H9 (cell line): ENCODE measurements at regions not wholly inside any gene's neighbourhood (a gene's known extent, or its start where the extent isn't known, plus 50 kb on each side); places are given as distances from the start of the nearest gene placed in this dataset.

Experiments
- DNase-seq: peaks from one replicate; pipeline ENCODE4 v3.0.0-alpha.2; 2017
- H2AFZ ChIP-seq: one replicate; pipeline ENCODE4 v1.6.1; 2013; ENCODE audit warnings: mild to moderate bottlenecking, low read length, control low read depth, moderate library complexity
- H2AK5ac ChIP-seq: 2 replicates; pipeline ENCODE4 v1.6.1; 2013; ENCODE audit warnings: low read length, control low read depth, mixed read lengths; ENCODE audit not compliant: insufficient read length
- H2BK120ac ChIP-seq: one replicate; pipeline ENCODE4 v1.6.1; 2013; ENCODE audit warnings: low read depth, mild to moderate bottlenecking, low read length, control low read depth, inconsistent platforms; ENCODE audit not compliant: poor library complexity, severe bottlenecking
- H2BK12ac ChIP-seq: 2 replicates; pipeline ENCODE4 v1.6.1; 2013; ENCODE audit warnings: low read length, control low read depth, mixed read lengths, low read depth; ENCODE audit not compliant: insufficient read length
- H2BK15ac ChIP-seq: 2 replicates; pipeline ENCODE4 v1.6.1; 2013; ENCODE audit warnings: low read depth, low read length, control low read depth
- H2BK20ac ChIP-seq: one replicate; pipeline ENCODE4 v1.6.1; 2013; ENCODE audit warnings: low read depth, mild to moderate bottlenecking, low read length, control low read depth, inconsistent platforms; ENCODE audit not compliant: poor library complexity, severe bottlenecking
- H2BK5ac ChIP-seq: 2 replicates; pipeline ENCODE4 v1.6.1; 2013; ENCODE audit warnings: low read length, control low read depth, mixed read lengths; ENCODE audit not compliant: insufficient read length
- H3K14ac ChIP-seq: 2 replicates; pipeline ENCODE4 v1.6.1; 2013; ENCODE audit warnings: low read length, control low read depth; ENCODE audit not compliant: insufficient read depth
- H3K18ac ChIP-seq: 2 replicates; pipeline ENCODE4 v1.6.1; 2013; ENCODE audit warnings: low read depth, mild to moderate bottlenecking, mixed read lengths, low read length, control low read depth; ENCODE audit not compliant: insufficient read length
- H3K23ac ChIP-seq: 2 replicates; pipeline ENCODE4 v1.6.1; 2013; ENCODE audit warnings: low read length, control low read depth, mixed read lengths, low read depth; ENCODE audit not compliant: insufficient read length
- H3K23me2 ChIP-seq: 2 replicates; pipeline ENCODE4 v1.6.1; 2013; ENCODE audit warnings: low read depth, mild to moderate bottlenecking, mixed read lengths, low read length, control low read depth; ENCODE audit not compliant: insufficient read length, poor library complexity, severe bottlenecking
- H3K27ac ChIP-seq: 2 replicates; pipeline ENCODE4 v1.5.1; 2013; ENCODE audit warnings: low read length, control low read depth, mixed read lengths, low read depth; ENCODE audit not compliant: insufficient read length
- H3K27me3 ChIP-seq: 2 replicates; pipeline ENCODE4 v1.6.1; 2013; ENCODE audit warnings: low read length, control low read depth, inconsistent platforms; ENCODE audit not compliant: insufficient read depth
- H3K4ac ChIP-seq: 2 replicates; pipeline ENCODE4 v1.6.1; 2013; ENCODE audit warnings: low read depth, mild to moderate bottlenecking, control low read depth, inconsistent platforms, low read length, moderate library complexity
- H3K4me1 ChIP-seq: 2 replicates; pipeline ENCODE4 v1.6.1; 2013; ENCODE audit warnings: low read length, control low read depth, inconsistent platforms; ENCODE audit not compliant: insufficient read depth
- H3K4me2 ChIP-seq: 2 replicates; pipeline ENCODE4 v1.6.1; 2013; ENCODE audit warnings: low read length, control low read depth, mixed read lengths; ENCODE audit not compliant: insufficient read length, insufficient read depth
- H3K56ac ChIP-seq: 2 replicates; pipeline ENCODE4 v1.6.1; 2013; ENCODE audit warnings: low read depth, mild to moderate bottlenecking, mixed read lengths, low read length, control low read depth; ENCODE audit not compliant: insufficient read length
- H3K79me1 ChIP-seq: 2 replicates; pipeline ENCODE4 v1.6.1; 2013; ENCODE audit warnings: low read depth, mild to moderate bottlenecking, moderate library complexity, low read length, control low read depth, inconsistent platforms; ENCODE audit not compliant: insufficient read depth, poor library complexity, severe bottlenecking
- H3K79me2 ChIP-seq: 2 replicates; pipeline ENCODE4 v1.6.1; 2013; ENCODE audit warnings: low read length, control low read depth, inconsistent platforms; ENCODE audit not compliant: insufficient read depth
- H3K9ac ChIP-seq: 2 replicates; pipeline ENCODE4 v1.6.1; 2013; ENCODE audit warnings: low read length, control low read depth, mixed read lengths; ENCODE audit not compliant: insufficient read length; ENCODE audit errors: extremely low read depth
- H3K9me3 ChIP-seq: one replicate; pipeline ENCODE4 v1.6.1; 2013; ENCODE audit warnings: low read depth, low read length, inconsistent platforms; ENCODE audit not compliant: control insufficient read depth
- H3T11ph ChIP-seq: one replicate; pipeline ENCODE4 v1.6.1; 2013; ENCODE audit warnings: mild to moderate bottlenecking, low read length, control low read depth, inconsistent platforms
- H4K20me1 ChIP-seq: one replicate; pipeline ENCODE4 v1.6.1; 2013; ENCODE audit not compliant: control insufficient read depth, insufficient read length, insufficient read depth
- H4K5ac ChIP-seq: 2 replicates; pipeline ENCODE4 v1.6.1; 2013; ENCODE audit warnings: low read depth, mild to moderate bottlenecking, mixed read lengths, low read length, control low read depth; ENCODE audit not compliant: insufficient read length
- H4K8ac ChIP-seq: replicated peaks from 2 replicates; pipeline ENCODE4 v1.6.1; 2013; ENCODE audit warnings: low read length, control low read depth, mixed read lengths, low read depth; ENCODE audit not compliant: insufficient read length
- H4K91ac ChIP-seq: 2 replicates; pipeline ENCODE4 v1.6.1; 2013; ENCODE audit warnings: low read depth, mild to moderate bottlenecking, moderate library complexity, mixed read lengths, low read length, control low read depth; ENCODE audit not compliant: insufficient read length
- H3K27ac Mint-ChIP-seq, 3 experiments: 2 replicates in 2 of 3; 3 replicates in 1 of 3; pipeline ENCODE4 v1.8.0; 2020 to 2021; ENCODE audit warnings: mixed read lengths in 3 of 3, mild to moderate bottlenecking in 1 of 3, moderate library complexity in 1 of 3
- H3K27me3 Mint-ChIP-seq: 2 replicates; pipeline ENCODE4 v1.8.0; 2021; ENCODE audit warnings: low read depth, mild to moderate bottlenecking, moderate library complexity, mixed read lengths
- H3K36me3 Mint-ChIP-seq, 3 experiments: 2 replicates in 2 of 3; 3 replicates in 1 of 3; pipeline ENCODE4 v1.8.0; 2020 to 2021; ENCODE audit warnings: low read depth in 3 of 3, mixed read lengths in 3 of 3; ENCODE audit not compliant: insufficient read depth in 1 of 3
- H3K4me1 Mint-ChIP-seq, 2 experiments: 2 replicates each; pipeline ENCODE4 v1.8.0; 2020; ENCODE audit warnings: mixed read lengths in 2 of 2
- H3K4me3 Mint-ChIP-seq, 2 experiments: 2 replicates in 1 of 2; 3 replicates in 1 of 2; pipeline ENCODE4 v1.8.0; 2020 to 2021; ENCODE audit warnings: mild to moderate bottlenecking in 2 of 2, mixed read lengths in 2 of 2, moderate library complexity in 1 of 2
- H3K9me3 Mint-ChIP-seq, 2 experiments: 2 replicates in 1 of 2; 3 replicates in 1 of 2; pipeline ENCODE4 v1.8.0; 2020; ENCODE audit warnings: mild to moderate bottlenecking in 2 of 2, mixed read lengths in 2 of 2, moderate library complexity in 1 of 2
- WGBS: extraction: QIAGEN DNeasy Blood & Tissue Kit; methylation state at CpG from one replicate; pipeline ENCODE4 v1.1.7; 2013; ENCODE audit warnings: missing lambda C conversion rate, low lambda C conversion rate, mixed read lengths; ENCODE audit not compliant: insufficient read length; ENCODE audit errors: extremely low coverage; 5-methylcytosine and 5-hydroxymethylcytosine counted together
- TF ChIP-seq, protein P1 (sequence below): fragments of 200-600 bp; sonication (generic); conservative IDR thresholded peaks from 3 replicates; pipeline ENCODE4 v1.8.0; 2021; ENCODE audit warnings: antibody characterized with exemption, mild to moderate bottlenecking

- H2BK5ac ChIP-seq = no peak overlapping the region
- no peak overlapping the region for H2BK20ac ChIP-seq
- H2BK15ac ChIP-seq = no peak overlapping the region
- no peak overlapping the region for H3K9ac ChIP-seq
- H3K27me3 ChIP-seq = no peaks in the 10 kb centered on the region
- no peak overlapping the region for H4K8ac ChIP-seq
- Mint-ChIP-seq H3K27me3 (no peaks in the 10 kb centered on the region; the same call in 1 of the 2 replicates), H3K9me3 (peaks cover 14 to 15% of the 10 kb centered on the region in 2 experiments; a peak in 4 of 5 replicates), H3K4me1 (no peaks in the 10 kb centered on the region), H3K36me3 (peaks cover 0 to 5% (median 2%) of the 10 kb centered on the region in 3 experiments; a peak in 2 of 7 replicates), H3K27ac (no peak overlapping the region), H3K4me3 (no peak overlapping the region)
- H4K20me1 ChIP-seq = no peaks in the 10 kb centered on the region
- no peaks in the 10 kb centered on the region for H3K79me2 ChIP-seq
- no peak overlapping the region for H4K91ac ChIP-seq
- no peak overlapping the region for H3K4ac ChIP-seq
- H3K23me2 ChIP-seq = no peaks in the 10 kb centered on the region
- H2AFZ ChIP-seq = no peak overlapping the region
- TF ChIP-seq, protein P1, sequence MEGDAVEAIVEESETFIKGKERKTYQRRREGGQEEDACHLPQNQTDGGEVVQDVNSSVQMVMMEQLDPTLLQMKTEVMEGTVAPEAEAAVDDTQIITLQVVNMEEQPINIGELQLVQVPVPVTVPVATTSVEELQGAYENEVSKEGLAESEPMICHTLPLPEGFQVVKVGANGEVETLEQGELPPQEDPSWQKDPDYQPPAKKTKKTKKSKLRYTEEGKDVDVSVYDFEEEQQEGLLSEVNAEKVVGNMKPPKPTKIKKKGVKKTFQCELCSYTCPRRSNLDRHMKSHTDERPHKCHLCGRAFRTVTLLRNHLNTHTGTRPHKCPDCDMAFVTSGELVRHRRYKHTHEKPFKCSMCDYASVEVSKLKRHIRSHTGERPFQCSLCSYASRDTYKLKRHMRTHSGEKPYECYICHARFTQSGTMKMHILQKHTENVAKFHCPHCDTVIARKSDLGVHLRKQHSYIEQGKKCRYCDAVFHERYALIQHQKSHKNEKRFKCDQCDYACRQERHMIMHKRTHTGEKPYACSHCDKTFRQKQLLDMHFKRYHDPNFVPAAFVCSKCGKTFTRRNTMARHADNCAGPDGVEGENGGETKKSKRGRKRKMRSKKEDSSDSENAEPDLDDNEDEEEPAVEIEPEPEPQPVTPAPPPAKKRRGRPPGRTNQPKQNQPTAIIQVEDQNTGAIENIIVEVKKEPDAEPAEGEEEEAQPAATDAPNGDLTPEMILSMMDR = no peak
- no peak overlapping the region for H4K5ac ChIP-seq
- no peak overlapping the region for H3T11ph ChIP-seq
- no peak overlapping the region for H3K14ac ChIP-seq
- no peak overlapping the region for H3K4me2 ChIP-seq
- H3K79me1 ChIP-seq = no peaks in the 10 kb centered on the region
- no peak overlapping the region for H3K56ac ChIP-seq
- no peak overlapping the region for H2BK120ac ChIP-seq
- no peak overlapping the region for H2AK5ac ChIP-seq
- no peaks in the 10 kb centered on the region for H3K9me3 ChIP-seq
- H3K18ac ChIP-seq = no peak overlapping the region
- WGBS = no CpG with 5 or more reads among the region's 2 CpGs
- DNase-seq = no peak
- no peak overlapping the region for H2BK12ac ChIP-seq
- no peak overlapping the region for H3K23ac ChIP-seq
- H3K27ac ChIP-seq = no peak overlapping the region
- H3K4me1 ChIP-seq = no peaks in the 10 kb centered on the region
Measured at GRCh38 chr21:17422931-17423330, 89.9 kb upstream of the CXADR start.
